GM12864 (cell line): ENCODE measurements at regions not wholly inside any gene's neighbourhood (a gene's known extent, or its start where the extent isn't known, plus 50 kb on each side); places are given as distances from the start of the nearest gene placed in this dataset.

Experiments
- DNase-seq: peaks from one replicate; pipeline ENCODE4 v3.0.0-alpha.2; 2011; ENCODE audit warnings: low read depth
- H3K4me3 ChIP-seq: 2 replicates; pipeline ENCODE4 v1.5.1; 2011; ENCODE audit warnings: mild to moderate bottlenecking, low read depth, low read length, control low read depth
- CTCF ChIP-seq: IDR thresholded peaks from 2 replicates; pipeline ENCODE4 v1.5.1; 2011; ENCODE audit warnings: low read depth, mild to moderate bottlenecking, moderate library complexity, low read length, control low read depth, inconsistent platforms; ENCODE audit errors: missing control alignments

DNA sequence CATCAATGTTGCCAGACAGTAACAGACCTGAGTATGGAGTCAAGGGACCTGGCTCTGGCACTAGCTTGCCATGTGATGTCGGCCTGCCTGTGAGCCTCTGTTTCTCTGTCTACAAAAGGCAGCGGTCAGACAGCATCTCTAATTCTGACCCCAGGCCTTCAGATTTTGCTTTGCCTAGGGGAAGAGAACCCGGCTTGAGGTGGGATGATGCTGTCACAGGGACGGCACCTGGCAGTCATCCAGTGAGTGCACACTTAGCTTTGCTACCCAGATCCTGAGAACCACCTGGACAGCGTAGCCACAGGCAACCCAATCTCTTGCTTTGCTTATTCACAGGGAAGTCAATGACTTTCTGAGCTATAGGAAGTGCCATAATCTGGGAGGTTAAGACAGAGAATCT lies 135.2 kb upstream of the SALL1 start:
- H3K4me3 ChIP-seq: no peak overlapping the region
- no peak for TF ChIP-seq CTCF
- DNase-seq: no peak

- TF ChIP-seq CTCF: no peak
- DNase-seq: no peak
These were observed 125.3 kb upstream of the SALL1 start for GRCh38 chr16:51276336-51276735.

DNA sequence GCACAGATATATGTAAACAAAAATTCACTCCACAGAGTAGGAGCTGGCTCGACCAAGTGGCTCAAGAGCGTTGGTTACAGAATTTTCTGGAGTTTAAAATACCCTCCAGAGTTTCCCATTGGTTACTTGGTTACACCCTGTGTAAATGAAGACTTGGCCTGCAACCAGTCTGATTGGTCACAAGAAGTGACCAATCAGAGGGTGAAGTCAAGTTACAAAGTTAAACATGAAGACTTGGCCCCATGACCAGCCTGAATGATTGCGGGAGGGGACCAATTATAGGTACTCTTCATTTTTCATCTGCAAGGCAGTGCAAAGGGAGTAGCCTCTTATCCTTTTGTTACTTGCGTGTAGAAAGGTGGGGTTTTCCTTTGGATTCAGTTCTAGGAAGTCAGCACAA lies 121.3 kb upstream of the SALL1 start:
- TF ChIP-seq CTCF: no peak
- DNase-seq: no peak
- no peak overlapping the region for H3K4me3 ChIP-seq

More at GRCh38 chr16:51276336-51276735, 125.3 kb upstream of the SALL1 start:
- no peak overlapping the region for H3K4me3 ChIP-seq

GRCh38 chr16:51271156-51271701 lies 120.2 kb upstream of the SALL1 start:
- no peak for DNase-seq
- H3K4me3 ChIP-seq: no peak overlapping the region
- TF ChIP-seq CTCF: no peak

DNA sequence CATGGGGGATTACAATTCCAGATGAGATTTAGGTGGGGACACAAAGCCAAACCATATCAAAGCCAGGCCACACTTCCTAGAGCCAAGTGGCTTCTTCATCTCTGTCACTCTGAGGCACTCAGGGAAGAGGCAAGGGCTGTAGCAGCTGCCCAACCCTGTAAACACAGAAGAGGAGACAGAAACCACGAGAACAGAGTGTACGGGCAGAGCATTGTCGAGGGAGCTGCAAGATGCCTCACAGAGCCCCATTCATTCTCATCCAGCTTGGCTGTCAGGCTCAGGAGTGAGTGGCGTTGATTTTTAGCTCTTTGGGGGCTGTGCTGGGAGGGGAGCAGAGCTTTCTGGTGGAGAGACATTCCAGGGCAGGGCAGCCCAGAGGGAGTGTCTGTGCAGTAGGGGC lies 117.2 kb upstream of the SALL1 start:
- no peak for DNase-seq
- no peak overlapping the region for H3K4me3 ChIP-seq

DNA sequence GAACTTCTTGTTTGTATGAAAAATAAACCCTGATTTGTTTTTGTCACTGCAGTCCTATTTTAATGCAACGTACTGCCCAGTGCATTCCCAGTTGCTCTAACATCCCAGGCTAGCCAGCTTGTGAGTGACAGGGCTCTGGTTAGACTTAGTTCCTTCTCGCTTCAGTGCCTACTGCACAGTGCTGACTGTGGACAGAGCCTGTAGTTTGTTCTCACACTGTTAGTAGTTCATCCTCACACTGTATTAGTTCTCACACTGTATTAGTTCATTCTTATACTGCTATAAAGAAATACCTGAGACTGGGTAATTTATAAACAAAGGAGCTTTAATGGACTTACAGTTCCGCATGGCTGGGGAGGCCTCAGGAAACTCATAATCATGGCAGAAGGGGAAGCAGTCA lies 116.6 kb upstream of the SALL1 start:
- no peak overlapping the region for H3K4me3 ChIP-seq
- DNase-seq: no peak
- TF ChIP-seq CTCF: no peak

More for the DNA sequence above, 117.2 kb upstream of the SALL1 start:
- TF ChIP-seq CTCF: no peak

DNA sequence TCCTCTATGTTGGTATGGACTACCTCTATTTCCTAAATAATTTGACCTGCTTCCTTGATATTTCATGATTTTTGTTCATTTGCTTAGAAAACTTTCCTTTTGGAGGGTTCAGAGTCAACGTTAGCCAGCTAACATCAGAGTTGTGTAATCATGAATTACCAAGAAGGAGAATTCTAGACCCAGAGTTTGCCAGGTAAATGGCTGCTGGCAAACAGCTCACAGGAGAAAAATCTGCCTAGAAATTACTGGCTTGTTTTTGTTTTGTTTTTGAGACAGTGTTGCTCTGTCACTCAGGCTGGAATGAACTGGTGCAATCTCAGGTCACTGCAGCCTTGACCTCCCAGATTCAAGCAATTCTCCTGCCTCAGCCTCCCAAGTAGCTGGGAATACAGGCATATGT lies 111.4 kb upstream of the SALL1 start:
- TF ChIP-seq CTCF: no peak
- DNase-seq: no peak
- no peak overlapping the region for H3K4me3 ChIP-seq
